Ovary (tissue), 7 donors: ENCODE measurements at regions not wholly inside any gene's neighbourhood (a gene's known extent, or its start where the extent isn't known, plus 50 kb on each side); places are given as distances from the start of the nearest gene placed in this dataset.

Experiments used
- DNase-seq, 5 donors: peaks; one replicate each; pipeline ENCODE4 v3.0.0-alpha.2; 2019 to 2020
- H3K27ac ChIP-seq, 2 donors: fragments of 200-600 bp; one replicate each; pipeline versions ENCODE4 v1.5.1 to v1.8.0; 2019 to 2022
- H3K27me3 ChIP-seq: fragments of 200-600 bp; one replicate; pipeline ENCODE4 v1.8.0; 2022
- H3K36me3 ChIP-seq: fragments of 200-600 bp; sonication (generic); one replicate; pipeline ENCODE4 v1.5.1; 2019
- H3K4me1 ChIP-seq: one replicate; pipeline ENCODE4 v1.8.1; 2013; ENCODE audit warnings: mild to moderate bottlenecking, moderate library complexity; ENCODE audit not compliant: insufficient read depth
- H3K4me3 ChIP-seq: fragments of 200-600 bp; sonication (generic); one replicate; pipeline ENCODE4 v1.5.1; 2017
- H3K9me3 ChIP-seq, 2 donors: fragments of 200-600 bp in 1 of 2; sonication (generic) in 1 of 2; one replicate each; pipeline versions ENCODE4 v1.5.1 to v1.8.1; 2013 to 2019; ENCODE audit warnings: mild to moderate bottlenecking in 1 of 2, moderate library complexity in 1 of 2
- EP300 ChIP-seq: sonication (generic); formaldehyde crosslinking; IDR thresholded peaks from one replicate; pipeline ENCODE4 v1.6.1; 2017; ENCODE audit warnings: antibody characterized with exemption
- POLR2A ChIP-seq: fragments of 450-650 bp; IDR thresholded peaks from one replicate; pipeline ENCODE4 v1.6.1; 2017; ENCODE audit warnings: antibody characterized with exemption, mild to moderate bottlenecking, moderate library complexity
- WGBS, 3 donors: extraction: QIAGEN DNeasy Blood & Tissue Kit in 1 of 3; methylation state at CpG; one replicate each; pipeline versions ENCODE4 v1.1.5 to v1.1.7; 2013 to 2017; 5-methylcytosine and 5-hydroxymethylcytosine counted together
- intact Hi-C, 4 donors: fragments of 100-400 bp; cut with DNase I; formaldehyde crosslinking; loops; one replicate each; pipeline versions ENCODE4 v1.11.0 to v1.15.1; 2022 to 2023
- TF ChIP-seq, protein P1 (sequence below), 3 donors: fragments of 450-650 bp in 2 of 3; fragments of 200-600 bp in 1 of 3; IDR thresholded peaks; one replicate each; pipeline versions ENCODE4 v1.5.1 to v1.8.0; 2016 to 2022; ENCODE audit warnings: antibody characterized with exemption in 3 of 3, mild to moderate bottlenecking in 1 of 3
- donor health status: DM: no; HTN: no; CAD: no; lungs with moderate emphysema.
- donor health status: DM: no; HTN: no; CAD: no.
- donor health status: Bipolar disorder and iron deficiency.
- donor health status: DM: no; HTN: no; CAD: no.
- donor health status: DM: yes; HTN: yes; CAD: no.

DNA sequence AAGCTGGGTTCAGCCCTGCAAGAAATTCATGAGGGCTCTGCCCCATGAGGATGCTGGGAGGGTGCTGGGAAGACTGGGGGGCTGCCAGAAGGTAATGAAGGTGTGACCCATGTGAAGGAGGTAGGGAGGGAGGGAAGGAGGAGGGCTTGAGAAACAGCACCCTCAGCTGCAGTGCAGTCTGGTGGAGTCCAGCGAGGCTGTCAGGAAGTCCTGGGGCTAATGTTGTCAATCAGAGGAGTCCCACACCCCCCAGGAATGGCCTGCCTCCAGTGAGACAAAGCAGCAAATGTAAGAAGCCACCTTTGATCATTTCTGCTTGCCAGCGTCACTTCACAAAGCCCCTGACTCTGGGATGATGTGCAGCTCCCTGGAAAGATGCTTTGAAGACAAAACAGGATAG, 248.4 kb downstream of the SH3BP4 start:
- 67 to 75% (median 72%) methylated on average over 2 of the region's 2 CpGs for WGBS, 3 donors
- Histone ChIP-seq H3K9me3 (no peaks in the 10 kb centered on the region), H3K4me1 (no peaks in the 10 kb centered on the region), H3K27me3 (no peaks in the 10 kb centered on the region), H3K4me3 (no peak overlapping the region), H3K27ac (no peak overlapping the region), H3K36me3 (no peaks in the 10 kb centered on the region)
- DNase-seq: no peak
- intact Hi-C loops: no loop called here
- TF ChIP-seq, protein P1, sequence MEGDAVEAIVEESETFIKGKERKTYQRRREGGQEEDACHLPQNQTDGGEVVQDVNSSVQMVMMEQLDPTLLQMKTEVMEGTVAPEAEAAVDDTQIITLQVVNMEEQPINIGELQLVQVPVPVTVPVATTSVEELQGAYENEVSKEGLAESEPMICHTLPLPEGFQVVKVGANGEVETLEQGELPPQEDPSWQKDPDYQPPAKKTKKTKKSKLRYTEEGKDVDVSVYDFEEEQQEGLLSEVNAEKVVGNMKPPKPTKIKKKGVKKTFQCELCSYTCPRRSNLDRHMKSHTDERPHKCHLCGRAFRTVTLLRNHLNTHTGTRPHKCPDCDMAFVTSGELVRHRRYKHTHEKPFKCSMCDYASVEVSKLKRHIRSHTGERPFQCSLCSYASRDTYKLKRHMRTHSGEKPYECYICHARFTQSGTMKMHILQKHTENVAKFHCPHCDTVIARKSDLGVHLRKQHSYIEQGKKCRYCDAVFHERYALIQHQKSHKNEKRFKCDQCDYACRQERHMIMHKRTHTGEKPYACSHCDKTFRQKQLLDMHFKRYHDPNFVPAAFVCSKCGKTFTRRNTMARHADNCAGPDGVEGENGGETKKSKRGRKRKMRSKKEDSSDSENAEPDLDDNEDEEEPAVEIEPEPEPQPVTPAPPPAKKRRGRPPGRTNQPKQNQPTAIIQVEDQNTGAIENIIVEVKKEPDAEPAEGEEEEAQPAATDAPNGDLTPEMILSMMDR (IDR thresholded peaks at IDR 0.05): no peak
- TF ChIP-seq EP300 (no peak), POLR2A (no peak)

DNA sequence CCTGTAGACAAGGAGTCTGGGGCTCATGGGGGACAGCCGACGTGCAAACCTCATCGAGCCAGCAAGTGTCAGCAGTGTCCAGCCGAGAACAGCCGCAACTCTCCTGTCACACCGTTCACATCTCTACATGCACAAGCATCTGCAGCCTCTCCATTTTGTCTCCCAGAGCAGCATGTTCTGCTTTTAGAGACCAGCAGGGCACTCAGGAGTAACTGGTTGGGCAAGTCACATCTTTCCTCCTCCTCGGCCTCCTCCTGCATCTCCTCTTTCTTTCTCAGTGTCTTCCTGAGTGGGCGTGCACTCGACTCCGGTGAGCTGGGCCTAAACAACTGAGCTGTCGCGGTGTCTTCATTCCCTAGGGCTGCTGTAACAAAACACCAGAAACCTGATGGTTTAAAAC, 249.9 kb downstream of the SH3BP4 start:
- DNase-seq: no peak
- Histone ChIP-seq H3K27me3 (no peaks in the 10 kb centered on the region), H3K9me3 (no peaks in the 10 kb centered on the region), H3K4me3 (no peak overlapping the region), H3K4me1 (no peaks in the 10 kb centered on the region), H3K36me3 (no peaks in the 10 kb centered on the region), H3K27ac (no peak overlapping the region)
- no peak for TF ChIP-seq EP300
- TF ChIP-seq POLR2A: no peak
- TF ChIP-seq, protein P1 (IDR thresholded peaks at IDR 0.05): no peak
- intact Hi-C loops: no loop called here
- WGBS, 3 donors: 68 to 76% (median 73%) methylated on average over 12 of the region's 12 CpGs

DNA sequence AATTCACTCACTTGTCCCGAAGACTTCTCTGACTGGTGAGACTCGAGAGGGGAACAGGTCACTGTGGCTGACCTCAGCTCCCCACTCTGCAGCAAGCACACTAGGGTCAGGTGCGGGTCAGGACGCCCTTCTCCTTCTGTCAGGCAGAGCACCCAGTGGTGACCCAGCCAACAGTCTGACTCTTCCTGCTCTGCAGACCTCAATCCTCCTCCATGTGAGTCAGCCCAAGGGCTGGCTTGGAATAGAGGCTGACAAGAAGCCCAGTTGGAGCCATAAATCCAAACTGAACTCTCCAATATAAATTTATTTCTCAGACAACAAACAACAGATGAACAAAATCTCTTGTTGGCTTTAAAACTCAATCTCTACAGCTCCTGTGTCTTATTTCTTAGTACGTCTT, 253.1 kb downstream of the SH3BP4 start:
- intact Hi-C loops: no loop called here
- Histone ChIP-seq H3K4me1 (no peaks in the 10 kb centered on the region), H3K27ac (no peak overlapping the region), H3K36me3 (no peaks in the 10 kb centered on the region), H3K9me3 (no peaks in the 10 kb centered on the region), H3K4me3 (no peak overlapping the region), H3K27me3 (no peaks in the 10 kb centered on the region)
- 43 to 65% (median 64%) methylated on average over 5 of the region's 5 CpGs for WGBS, 3 donors
- TF ChIP-seq, protein P1 (IDR thresholded peaks at IDR 0.05): no peak
- TF ChIP-seq EP300 (no peak), POLR2A (no peak)
- DNase-seq: no peak

DNA sequence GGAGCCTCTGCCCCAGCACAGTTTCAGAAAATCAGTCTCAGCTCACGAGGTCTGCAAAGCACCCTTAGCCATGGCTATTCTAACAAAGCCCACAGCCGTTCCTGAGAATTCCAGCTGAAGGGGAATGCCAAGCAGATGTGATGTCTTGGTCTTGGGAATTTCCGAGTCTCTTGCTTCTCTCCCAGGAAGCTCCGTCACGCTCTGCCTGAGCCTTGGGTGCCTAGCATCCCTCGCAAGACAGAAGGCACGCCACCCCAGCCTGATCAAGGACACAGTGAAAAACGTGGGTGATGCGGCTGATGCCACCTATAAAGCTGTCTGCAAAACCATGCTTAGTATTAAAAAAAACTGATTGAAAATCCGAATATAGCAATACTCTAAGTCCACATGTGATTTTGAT, 254.6 kb downstream of the SH3BP4 start:
- 67 to 76% (median 71%) methylated on average over 10 of the region's 10 CpGs for WGBS, 3 donors
- Histone ChIP-seq H3K4me3 (no peak overlapping the region), H3K4me1 (no peaks in the 10 kb centered on the region), H3K27ac (no peak overlapping the region), H3K9me3 (no peaks in the 10 kb centered on the region), H3K36me3 (no peaks in the 10 kb centered on the region), H3K27me3 (no peaks in the 10 kb centered on the region)
- intact Hi-C loops: no loop called here
- no peak for DNase-seq
- no peak for TF ChIP-seq EP300
- TF ChIP-seq POLR2A: no peak
- TF ChIP-seq, protein P1 (IDR thresholded peaks at IDR 0.05): no peak
